Panc1 (cell line): ENCODE measurements at regions not wholly inside any gene's neighbourhood (a gene's known extent, or its start where the extent isn't known, plus 50 kb on each side); places are given as distances from the start of the nearest gene placed in this dataset.

Experiments used
- ATAC-seq: fragments of 200-7000 bp; cut with Tn5 transposase; 2 replicates; pipeline ENCODE4 v1.9.1; 2020; ENCODE audit warnings: mild to moderate bottlenecking, moderate library complexity
- BruUV-seq: library from RNA; stranded (reverse); fragments of 400-500 nt; replicated peaks from 2 replicates; lab custom pipeline; 2021; lab: Mats Ljungman, UMichigan
- CTCF ChIA-PET: fragments of 300-600 bp; sonication (Branson Sonifier 250); formaldehyde crosslinking; loops from one replicate; lab custom pipeline; 2022; ENCODE audit warnings: antibody characterized with exemption; lab: Charles Lee
- POLR2A ChIA-PET: fragments of 300-600 bp; sonication (Branson Sonifier 250); formaldehyde crosslinking; loops from one replicate; lab custom pipeline; 2022; ENCODE audit warnings: antibody characterized with exemption; lab: Charles Lee
- DNase-seq: peaks from one replicate; pipeline ENCODE4 v3.0.0-alpha.2; 2010; ENCODE audit warnings: low read depth, low spot score
- H3K27ac ChIP-seq: 2 replicates; pipeline ENCODE4 v1.5.1; 2011; ENCODE audit warnings: mild to moderate bottlenecking, low read length, inconsistent platforms
- H3K27me3 ChIP-seq: fragments of 200-500 bp; sonication (Bioruptor generic); 2 replicates; pipeline ENCODE4 v1.6.0; 2014; ENCODE audit warnings: low read length, inconsistent platforms; ENCODE audit not compliant: control insufficient read depth, insufficient read depth
- H3K36me3 ChIP-seq: fragments of 200-500 bp; sonication (Bioruptor generic); 2 replicates; pipeline ENCODE4 v1.5.1; 2014; ENCODE audit warnings: inconsistent platforms, mild to moderate bottlenecking, low read length, moderate library complexity; ENCODE audit not compliant: control insufficient read depth, insufficient read depth
- H3K4me1 ChIP-seq: 2 replicates; pipeline ENCODE4 v1.5.1; 2011; ENCODE audit warnings: inconsistent platforms, mild to moderate bottlenecking, low read length, moderate library complexity; ENCODE audit not compliant: control insufficient read depth, insufficient read depth
- H3K4me3 ChIP-seq, 2 experiments: 2 replicates each; pipeline ENCODE4 v1.5.1; 2011 to 2012; ENCODE audit warnings: low read depth in 2 of 2, low read length in 2 of 2, mild to moderate bottlenecking in 2 of 2, inconsistent platforms in 1 of 2, moderate library complexity in 1 of 2
- H3K9me3 ChIP-seq: fragments of 200-500 bp; sonication (Bioruptor generic); 2 replicates; pipeline ENCODE4 v1.5.1; 2014; ENCODE audit warnings: low read depth, mild to moderate bottlenecking, inconsistent platforms, low read length, moderate library complexity; ENCODE audit not compliant: control insufficient read depth, insufficient read depth
- POLR2AphosphoS5 ChIP-seq: IDR thresholded peaks from 2 replicates; pipeline ENCODE4 v1.6.1; 2012; ENCODE audit warnings: mild to moderate bottlenecking, low read depth, low read length, moderate library complexity
- REST ChIP-seq, 2 experiments: IDR thresholded peaks; 2 replicates each; pipeline ENCODE4 v1.6.1; 2011 to 2012; ENCODE audit warnings: low read depth in 2 of 2, control low read depth in 1 of 2, low read length in 1 of 2, mild to moderate bottlenecking in 1 of 2, moderate library complexity in 1 of 2; ENCODE audit not compliant: insufficient read depth in 1 of 2
- SIN3A ChIP-seq: IDR thresholded peaks from 2 replicates; pipeline ENCODE4 v1.6.1; 2012; ENCODE audit warnings: low read depth, mild to moderate bottlenecking, low read length, moderate library complexity, borderline replicate concordance; ENCODE audit not compliant: insufficient read depth
- TCF7L2 ChIP-seq: IDR thresholded peaks from 2 replicates; pipeline ENCODE4 v1.6.1; 2011; ENCODE audit warnings: mild to moderate bottlenecking, low read depth, low read length, inconsistent platforms
- in situ Hi-C: cut with HindIII; loops from 2 replicates; pipeline ENCODE4 v1.10.0; 2016; ENCODE audit warnings: low sequenced_read_pairs, low pct_unique_long_range_greater_than_20kb
- intact Hi-C: fragments of 100-400 bp; cut with micrococcal nuclease; formaldehyde crosslinking; loops from one replicate; pipeline ENCODE4 v1.10.0; 2022; ENCODE audit not compliant: unreplicated experiment
- TF ChIP-seq, protein P1 (sequence below): fragments of 450-650 bp; IDR thresholded peaks from 2 replicates; pipeline ENCODE4 v1.5.1; 2017; ENCODE audit warnings: mild to moderate bottlenecking

DNA sequence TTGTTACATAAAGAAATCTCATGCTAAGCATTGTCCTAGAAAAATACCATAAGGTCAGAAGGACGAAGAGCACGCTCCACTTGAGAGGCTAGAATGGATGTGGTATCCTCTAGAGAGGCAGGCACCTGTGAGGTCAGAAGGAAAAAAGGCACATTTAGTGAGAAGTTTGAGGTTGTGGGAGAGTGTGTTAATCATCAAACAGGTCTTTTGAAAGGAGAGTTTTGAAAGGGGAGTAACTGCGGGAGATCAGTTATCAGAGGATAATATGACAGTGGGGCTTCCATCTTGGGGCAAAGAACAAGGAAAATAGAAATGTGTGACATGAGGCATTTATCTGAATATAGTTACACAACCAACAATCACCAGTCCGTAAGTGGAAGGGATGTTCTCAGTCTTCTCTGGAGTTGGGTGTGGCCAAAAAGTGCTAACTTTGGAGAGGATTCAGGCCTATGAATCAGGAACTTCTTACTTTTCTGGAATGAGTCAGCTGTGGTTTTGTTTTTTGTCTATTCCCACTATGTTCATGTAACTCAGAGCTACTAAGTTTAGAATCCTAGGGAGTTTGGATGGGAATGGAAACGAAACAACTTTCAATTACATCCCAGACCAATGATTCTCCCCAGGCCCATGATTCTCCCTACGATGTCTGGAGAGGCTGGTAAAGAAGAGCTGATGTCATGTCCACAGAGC is 451.4 kb upstream of the ST6GAL2 start:
- in situ Hi-C loops = no loop called here
- no peaks in the 10 kb centered on the region; the same call in 1 of the 2 replicates for H3K27me3 ChIP-seq
- BruUV-seq = no TSS peak
- no peaks in the 10 kb centered on the region for H3K4me1 ChIP-seq
- H3K9me3 ChIP-seq = no peaks in the 10 kb centered on the region
- no peak overlapping the region for H3K4me3 ChIP-seq
- TF ChIP-seq POLR2AphosphoS5 (no peak), SIN3A (no peak)
- TF ChIP-seq, protein P1, sequence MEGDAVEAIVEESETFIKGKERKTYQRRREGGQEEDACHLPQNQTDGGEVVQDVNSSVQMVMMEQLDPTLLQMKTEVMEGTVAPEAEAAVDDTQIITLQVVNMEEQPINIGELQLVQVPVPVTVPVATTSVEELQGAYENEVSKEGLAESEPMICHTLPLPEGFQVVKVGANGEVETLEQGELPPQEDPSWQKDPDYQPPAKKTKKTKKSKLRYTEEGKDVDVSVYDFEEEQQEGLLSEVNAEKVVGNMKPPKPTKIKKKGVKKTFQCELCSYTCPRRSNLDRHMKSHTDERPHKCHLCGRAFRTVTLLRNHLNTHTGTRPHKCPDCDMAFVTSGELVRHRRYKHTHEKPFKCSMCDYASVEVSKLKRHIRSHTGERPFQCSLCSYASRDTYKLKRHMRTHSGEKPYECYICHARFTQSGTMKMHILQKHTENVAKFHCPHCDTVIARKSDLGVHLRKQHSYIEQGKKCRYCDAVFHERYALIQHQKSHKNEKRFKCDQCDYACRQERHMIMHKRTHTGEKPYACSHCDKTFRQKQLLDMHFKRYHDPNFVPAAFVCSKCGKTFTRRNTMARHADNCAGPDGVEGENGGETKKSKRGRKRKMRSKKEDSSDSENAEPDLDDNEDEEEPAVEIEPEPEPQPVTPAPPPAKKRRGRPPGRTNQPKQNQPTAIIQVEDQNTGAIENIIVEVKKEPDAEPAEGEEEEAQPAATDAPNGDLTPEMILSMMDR = no peak
- DNase-seq = no peak
- intact Hi-C loops = no loop called here
- no peak overlapping the region for H3K27ac ChIP-seq
- ChIA-PET POLR2A (no interaction called here), CTCF (no interaction called here)
- ATAC-seq = no peak
- no peaks in the 10 kb centered on the region; the same call in 1 of the 2 replicates for H3K36me3 ChIP-seq

- no peak overlapping the region for H3K4me3 ChIP-seq
- no peaks in the 10 kb centered on the region; the same call in 1 of the 2 replicates for H3K9me3 ChIP-seq
- no peaks in the 10 kb centered on the region for H3K4me1 ChIP-seq
- ChIA-PET POLR2A (no interaction called here), CTCF (no interaction called here)
- no TSS peak for BruUV-seq
- in situ Hi-C loops = no loop called here
- DNase-seq = no peak
- intact Hi-C loops = no loop called here
- no peaks in the 10 kb centered on the region; the same call in 1 of the 2 replicates for H3K36me3 ChIP-seq
- no peak overlapping the region for H3K27ac ChIP-seq
- ATAC-seq = no peak
- TF ChIP-seq REST (IDR thresholded peaks at IDR 0.05; ENCODE audit: insufficient read depth in 1 of 2, low read depth in 2 of 2, low read length in 1 of 2) (no peak), POLR2AphosphoS5 (no peak), TCF7L2 (no peak), SIN3A (no peak)
- TF ChIP-seq, protein P1 = no peak
- no peaks in the 10 kb centered on the region; the same call in 1 of the 2 replicates for H3K27me3 ChIP-seq
Measured at GRCh38 chr2:107338059-107338458, 452.1 kb upstream of the ST6GAL2 start.
